Endothelial cell of umbilical vein (primary cell): ENCODE measurements at regions not wholly inside any gene's neighbourhood (a gene's known extent, or its start where the extent isn't known, plus 50 kb on each side); places are given as distances from the start of the nearest gene placed in this dataset.

ENCODE experiments used
- BruUV-seq: library from RNA; stranded (reverse); fragments of 400-500 nt; replicated peaks from 2 replicates; lab custom pipeline; 2021; lab: Mats Ljungman, UMichigan
- CTCF ChIA-PET: fragments of 300-600, 350-600 bp; sonication (Branson Sonifier 250); formaldehyde crosslinking; loops from one replicate; lab custom pipeline; 2021; ENCODE audit warnings: antibody characterized with exemption, inconsistent platforms; lab: Charles Lee
- POLR2A ChIA-PET: fragments of 300-600, 350-600 bp; sonication (Branson Sonifier 250); formaldehyde crosslinking; loops from one replicate; lab custom pipeline; 2021; ENCODE audit warnings: antibody characterized with exemption, inconsistent platforms; lab: Charles Lee
- DNase-seq: peaks from one replicate; pipeline ENCODE4 v3.0.0-alpha.2; 2011; ENCODE audit warnings: low read depth, low spot score
- FAIRE-seq: peaks from 2 replicates; lab custom pipeline; 2011; peaks lifted over from hg19 to GRCh38; lab: Jason Lieb, UNC
- H2AFZ ChIP-seq: 2 replicates; pipeline ENCODE4 v1.6.0; 2012; ENCODE audit warnings: low read depth, low read length, control low read depth, inconsistent platforms
- H3K27ac ChIP-seq: 2 replicates; pipeline ENCODE4 v1.5.1; 2011; ENCODE audit warnings: low read depth, mild to moderate bottlenecking, control low read depth, low read length, moderate library complexity; ENCODE audit not compliant: insufficient read depth
- H3K27me3 ChIP-seq, 2 experiments: 2 replicates each; pipeline versions ENCODE4 v1.6.0 to v1.6.1; 2011; ENCODE audit warnings: low read length in 2 of 2, mixed read lengths in 1 of 2; ENCODE audit not compliant: control insufficient read depth in 2 of 2, insufficient read depth in 2 of 2
- H3K36me3 ChIP-seq, 2 experiments: 2 replicates in 1 of 2; 3 replicates in 1 of 2; pipeline ENCODE4 v1.5.1; 2011; ENCODE audit warnings: low read length in 2 of 2, mild to moderate bottlenecking in 1 of 2, moderate library complexity in 1 of 2; ENCODE audit not compliant: control insufficient read depth in 2 of 2, insufficient read depth in 2 of 2; ENCODE audit errors: extremely low read depth in 1 of 2
- H3K4me1 ChIP-seq: 3 replicates; pipeline ENCODE4 v1.5.1; 2011; ENCODE audit warnings: mild to moderate bottlenecking, low read length; ENCODE audit not compliant: control insufficient read depth, insufficient read depth; ENCODE audit errors: extremely low read depth
- H3K4me2 ChIP-seq: 2 replicates; pipeline ENCODE4 v1.6.1; 2011; ENCODE audit warnings: low read length, control low read depth, mixed read lengths; ENCODE audit not compliant: insufficient read depth
- H3K4me3 ChIP-seq, 3 experiments: fragments of 200-600 bp in 1 of 3; sonication (generic), shearing (Covaris generic) in 1 of 3; replicated peaks in 1 of 3; 2 replicates each; pipeline ENCODE4 v1.5.1; 2011 to 2016; ENCODE audit warnings: control low read depth in 3 of 3, low read length in 3 of 3, mild to moderate bottlenecking in 2 of 3, inconsistent platforms in 1 of 3, low read depth in 1 of 3, moderate library complexity in 1 of 3; ENCODE audit not compliant: insufficient read depth in 1 of 3
- H3K79me2 ChIP-seq: 2 replicates; pipeline ENCODE4 v1.6.0; 2012; ENCODE audit warnings: low read length, inconsistent platforms; ENCODE audit not compliant: control insufficient read depth, insufficient read depth
- H3K9ac ChIP-seq: replicated peaks from 2 replicates; pipeline ENCODE3; 2011; ENCODE audit warnings: low read length, control low read depth; ENCODE audit not compliant: insufficient read depth; ENCODE audit errors: extremely low read depth
- H3K9me1 ChIP-seq: replicated peaks from 3 replicates; pipeline ENCODE4 v1.6.0; 2011; ENCODE audit warnings: mild to moderate bottlenecking, low read length; ENCODE audit not compliant: control insufficient read depth, insufficient read depth; ENCODE audit errors: extremely low read depth
- H3K9me3 ChIP-seq: replicated peaks from 2 replicates; pipeline ENCODE4 v1.5.1; 2012; ENCODE audit warnings: low read length, inconsistent platforms; ENCODE audit not compliant: control insufficient read depth, insufficient read depth
- H4K20me1 ChIP-seq: replicated peaks from 2 replicates; pipeline ENCODE3; 2011; ENCODE audit warnings: mild to moderate bottlenecking, low read length; ENCODE audit not compliant: control insufficient read depth, insufficient read depth; ENCODE audit errors: extremely low read depth
- CTCF ChIP-seq, 2 donors: IDR thresholded peaks; 1 replicate in 1 of 2; 2 replicates in 1 of 2; pipeline ENCODE4 v1.5.1; 2011; ENCODE audit warnings: low read length in 2 of 2, mild to moderate bottlenecking in 2 of 2, moderate library complexity in 2 of 2, control low read depth in 1 of 2, inconsistent platforms in 1 of 2, low read depth in 1 of 2; ENCODE audit not compliant: insufficient read depth in 1 of 2; ENCODE audit errors: extremely low read depth in 1 of 2
- FOS ChIP-seq: IDR thresholded peaks from 2 replicates; pipeline ENCODE4 v1.6.1; 2011; ENCODE audit warnings: mild to moderate bottlenecking, low read length, moderate library complexity, borderline replicate concordance; ENCODE audit not compliant: insufficient read depth
- JUN ChIP-seq: IDR thresholded peaks from 2 replicates; pipeline ENCODE4 v1.6.1; 2011; ENCODE audit warnings: borderline replicate concordance, low read depth; ENCODE audit not compliant: insufficient read length, insufficient read depth
- MYC ChIP-seq: IDR thresholded peaks from one replicate; pipeline ENCODE4 v1.6.1; 2011; ENCODE audit warnings: mild to moderate bottlenecking, low read depth, low read length
- POLR2A ChIP-seq: IDR thresholded peaks from 2 replicates; pipeline ENCODE4 v1.6.1; 2012; ENCODE audit warnings: low read depth, mild to moderate bottlenecking, control low read depth, low read length
- POLR2AphosphoS5 ChIP-seq: IDR thresholded peaks from 2 replicates; pipeline ENCODE4 v1.6.1; 2012; ENCODE audit warnings: low read depth, mild to moderate bottlenecking, control low read depth, low read length, moderate library complexity; ENCODE audit not compliant: insufficient read depth
- dilution Hi-C: fragments of 300-500 bp; cut with MboI; formaldehyde crosslinking; loops from one replicate; pipeline ENCODE4 v1.15.0; 2019; ENCODE audit warnings: low sequenced_read_pairs; ENCODE audit not compliant: extremely low pct_ligation_motif_present
- intact Hi-C: fragments of 100-400 bp; cut with micrococcal nuclease; formaldehyde crosslinking; loops from one replicate; pipeline ENCODE4 v1.10.0; 2022
- TF ChIP-seq, protein P1 (sequence below): IDR thresholded peaks from 2 replicates; pipeline ENCODE4 v1.6.1; 2011; ENCODE audit not compliant: insufficient read depth, insufficient read length

DNA sequence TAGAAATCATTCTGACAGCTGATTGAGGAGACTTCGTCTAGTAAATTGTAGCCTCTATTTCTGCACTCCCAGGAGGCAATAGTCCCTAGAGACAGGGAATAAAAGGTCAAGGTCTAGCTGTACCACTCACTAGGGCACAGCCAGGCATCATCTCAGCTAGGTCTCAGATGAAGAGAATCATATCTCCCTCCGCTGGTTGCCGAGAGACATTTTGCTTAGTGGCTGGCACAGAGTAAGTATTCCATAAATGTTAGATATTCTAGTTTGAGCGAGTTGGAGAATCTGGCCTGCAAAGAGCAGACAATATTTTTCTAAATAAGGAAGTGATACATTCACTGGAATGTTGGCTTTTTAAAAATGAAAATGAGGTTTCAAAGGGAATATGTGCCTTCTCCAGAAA lies 180.4 kb upstream of the ACTBL2 start:
- no peak overlapping the region for H3K9ac ChIP-seq
- intact Hi-C loops = no loop called here
- no peaks in the 10 kb centered on the region for H4K20me1 ChIP-seq
- no peaks in the 10 kb centered on the region for H3K27me3 ChIP-seq
- TF ChIP-seq FOS = no peak
- no peak for TF ChIP-seq MYC
- TF ChIP-seq POLR2AphosphoS5 = no peak
- TF ChIP-seq, protein P1, sequence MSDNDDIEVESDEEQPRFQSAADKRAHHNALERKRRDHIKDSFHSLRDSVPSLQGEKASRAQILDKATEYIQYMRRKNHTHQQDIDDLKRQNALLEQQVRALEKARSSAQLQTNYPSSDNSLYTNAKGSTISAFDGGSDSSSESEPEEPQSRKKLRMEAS = no peak
- no peak for TF ChIP-seq CTCF (IDR thresholded peaks at IDR 0.05; ENCODE audit: extremely low read depth in 1 of 2, insufficient read depth in 1 of 2, low read depth in 1 of 2, low read length in 2 of 2)
- no peak for TF ChIP-seq POLR2A
- no peak for TF ChIP-seq JUN
- dilution Hi-C loops = no loop called here
- ChIA-PET CTCF (interaction anchor here (1.0 to 3.0 kb wide), 2 partner anchors 13 to 116 kb away, joined by 4 to 10 read pairs; no protein-coding TSS in a partner anchor), POLR2A (no interaction called here)
- H3K4me1 ChIP-seq = peaks cover 13% of the 10 kb centered on the region
- BruUV-seq = no TSS peak
- no peak overlapping the region for H3K4me2 ChIP-seq
- no peak overlapping the region for H2AFZ ChIP-seq
- H3K79me2 ChIP-seq = no peaks in the 10 kb centered on the region
- H3K9me1 ChIP-seq = no peaks in the 10 kb centered on the region
- FAIRE-seq (no peak), DNase-seq (peak; percentile 33)
- H3K36me3 ChIP-seq = no peaks in the 10 kb centered on the region
- H3K4me3 ChIP-seq = no peak overlapping the region
- no peaks in the 10 kb centered on the region for H3K9me3 ChIP-seq
- H3K27ac ChIP-seq = no peak overlapping the region
